ENCODE measurements at regions not wholly inside any gene's neighbourhood (a gene's known extent, or its start where the extent isn't known, plus 50 kb on each side); places are given as distances from the start of the nearest gene placed in this dataset.
"Not testable (repeated sequence)": the region's sequence is repeated elsewhere in the genome, so short reads cannot be mapped to it uniquely, and the experiment has no call there.

- DNase-seq, result no peak
Observed at GRCh38 chr13:84641491-84641890, 759.2 kb upstream of the SLITRK1 start.

GRCh38 chr13:84640691-84641090, 758.4 kb upstream of the SLITRK1 start:
- no peak for DNase-seq

GRCh38 chr13:84630476-84630875, 748.2 kb upstream of the SLITRK1 start:
- DNase-seq, result no peak

GRCh38 chr13:84616864-84617263, 734.6 kb upstream of the SLITRK1 start:
- DNase-seq, result no peak

GRCh38 chr13:84609716-84610115, 727.4 kb upstream of the SLITRK1 start:
- no peak for DNase-seq

- peak; percentile 22 for DNase-seq
Observed at GRCh38 chr13:84607261-84608013, 725.2 kb upstream of the SLITRK1 start.

- no peak for DNase-seq
Observed at GRCh38 chr13:84606616-84607015, 724.3 kb upstream of the SLITRK1 start.

GRCh38 chr13:84605927-84606326, 723.7 kb upstream of the SLITRK1 start:
- no peak for DNase-seq

GRCh38 chr13:84591444-84591843, 709.2 kb upstream of the SLITRK1 start:
- DNase-seq, result no peak

- no peak for DNase-seq
Observed at GRCh38 chr13:84590663-84591062, 708.4 kb upstream of the SLITRK1 start.

GRCh38 chr13:84588023-84588422, 705.7 kb upstream of the SLITRK1 start:
- DNase-seq, result no peak

GRCh38 chr13:84579901-84580300, 697.6 kb upstream of the SLITRK1 start:
- not testable (repeated sequence) for DNase-seq

GRCh38 chr13:84574851-84575250, 692.6 kb upstream of the SLITRK1 start:
- DNase-seq, result no peak

- no peak for DNase-seq
Observed at GRCh38 chr13:84571264-84571663, 689.0 kb upstream of the SLITRK1 start.

- no peak for DNase-seq
Observed at GRCh38 chr13:84570831-84571230, 688.6 kb upstream of the SLITRK1 start.

- DNase-seq, result no peak
Observed at GRCh38 chr13:84569366-84569765, 687.1 kb upstream of the SLITRK1 start.

GRCh38 chr13:84567848-84568247, 685.6 kb upstream of the SLITRK1 start:
- no peak for DNase-seq

GRCh38 chr13:84566780-84567179, 684.5 kb upstream of the SLITRK1 start:
- no peak for DNase-seq

GRCh38 chr13:84563611-84564010, 681.3 kb upstream of the SLITRK1 start:
- no peak for DNase-seq

GRCh38 chr13:84553227-84553626, 671.0 kb upstream of the SLITRK1 start:
- DNase-seq, result no peak

GRCh38 chr13:84543962-84544361, 661.7 kb upstream of the SLITRK1 start:
- DNase-seq, result no peak

- no peak for DNase-seq
Observed at GRCh38 chr13:84542348-84542747, 660.1 kb upstream of the SLITRK1 start.

- DNase-seq, result no peak
Observed at GRCh38 chr13:84536906-84537305, 654.6 kb upstream of the SLITRK1 start.

GRCh38 chr13:84528408-84529070, 646.3 kb upstream of the SLITRK1 start:
- DNase-seq, result no peak

- DNase-seq, result no peak
Observed at GRCh38 chr13:84525865-84526264, 643.6 kb upstream of the SLITRK1 start.
